ENCODE measurements at regions not wholly inside any gene's neighbourhood (a gene's known extent, or its start where the extent isn't known, plus 50 kb on each side); places are given as distances from the start of the nearest gene placed in this dataset.

GRCh38 chr22:48075604-48076003, 1313.2 kb downstream of the TBC1D22A start:
- no peak for TF ChIP-seq POLR2A (IDR thresholded peaks at IDR 0.05)
- TF ChIP-seq, protein P1, sequence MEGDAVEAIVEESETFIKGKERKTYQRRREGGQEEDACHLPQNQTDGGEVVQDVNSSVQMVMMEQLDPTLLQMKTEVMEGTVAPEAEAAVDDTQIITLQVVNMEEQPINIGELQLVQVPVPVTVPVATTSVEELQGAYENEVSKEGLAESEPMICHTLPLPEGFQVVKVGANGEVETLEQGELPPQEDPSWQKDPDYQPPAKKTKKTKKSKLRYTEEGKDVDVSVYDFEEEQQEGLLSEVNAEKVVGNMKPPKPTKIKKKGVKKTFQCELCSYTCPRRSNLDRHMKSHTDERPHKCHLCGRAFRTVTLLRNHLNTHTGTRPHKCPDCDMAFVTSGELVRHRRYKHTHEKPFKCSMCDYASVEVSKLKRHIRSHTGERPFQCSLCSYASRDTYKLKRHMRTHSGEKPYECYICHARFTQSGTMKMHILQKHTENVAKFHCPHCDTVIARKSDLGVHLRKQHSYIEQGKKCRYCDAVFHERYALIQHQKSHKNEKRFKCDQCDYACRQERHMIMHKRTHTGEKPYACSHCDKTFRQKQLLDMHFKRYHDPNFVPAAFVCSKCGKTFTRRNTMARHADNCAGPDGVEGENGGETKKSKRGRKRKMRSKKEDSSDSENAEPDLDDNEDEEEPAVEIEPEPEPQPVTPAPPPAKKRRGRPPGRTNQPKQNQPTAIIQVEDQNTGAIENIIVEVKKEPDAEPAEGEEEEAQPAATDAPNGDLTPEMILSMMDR (IDR thresholded peaks at IDR 0.05), result no peak
